ENCODE measurements at regions not wholly inside any gene's neighbourhood (a gene's known extent, or its start where the extent isn't known, plus 50 kb on each side); places are given as distances from the start of the nearest gene placed in this dataset.

GRCh38 chr21:15247613-15248012, 182.8 kb upstream of the NRIP1 start:
- H3K9me3 ChIP-seq (replicated peaks; ENCODE audit: control insufficient read depth, insufficient read depth, low read length), result no peaks in the 10 kb centered on the region
- no peaks in the 10 kb centered on the region for H3K4me1 ChIP-seq (ENCODE audit: control insufficient read depth, insufficient read depth, low read length)
- TF ChIP-seq NR2C2 (IDR thresholded peaks at IDR 0.05; ENCODE audit: borderline replicate concordance, control insufficient read depth, insufficient read length, low read depth) (no peak), SMAD1 (IDR thresholded peaks at IDR 0.05; ENCODE audit: low read depth, partially characterized antibody) (no peak), MEF2A (IDR thresholded peaks at IDR 0.05; ENCODE audit: insufficient read depth, low read depth, low read length) (no peak), KDM1A (IDR thresholded peaks at IDR 0.05; ENCODE audit: borderline replicate concordance) (no peak)
- WGBS (ENCODE audit: insufficient coverage, insufficient replicate concordance, low lambda C conversion rate, missing lambda C conversion rate), result 20% methylated on average over 2 of the region's 2 CpGs
- BruUV-seq (replicated peaks), result no TSS peak
- FAIRE-seq, result no peak
- intact Hi-C loops (cut with micrococcal nuclease; ENCODE audit: unreplicated experiment), result no loop called here
- H3K27me3 ChIP-seq (replicated peaks in 1 of 2; ENCODE audit: control insufficient read depth in 2 of 2, insufficient read depth in 2 of 2, low read length in 1 of 2), result no peaks in the 10 kb centered on the region
- RAD21 ChIA-PET (ENCODE audit: unreplicated experiment), result interaction anchor here (0.7 kb wide), 1 partner anchor 335 kb away, joined by 3 read pairs; no protein-coding TSS in a partner anchor
- H3K27ac ChIP-seq (ENCODE audit: control insufficient read depth, insufficient read depth), result no peak overlapping the region
- SMC1A ChIA-PET (ENCODE audit: uncharacterized antibody, unreplicated experiment), result no interaction called here
- H3K4me2 ChIP-seq (ENCODE audit: control insufficient read depth, insufficient read depth), result no peak overlapping the region
- no peak for ATAC-seq
- no peak overlapping the region for H3K4me3 ChIP-seq
- DNase-seq (ENCODE audit: low read depth, low spot score), result no peak
- no peak overlapping the region for H2AFZ ChIP-seq (ENCODE audit: control insufficient read depth, low read depth, low read length)
- H3K9ac ChIP-seq (ENCODE audit: control insufficient read depth, insufficient read depth, low read length), result no peak overlapping the region
- CTCF ChIA-PET, result no interaction called here
- POLR2A ChIA-PET, result no interaction called here
- H3K79me2 ChIP-seq (ENCODE audit: control insufficient read depth, insufficient read depth, low read length), result no peaks in the 10 kb centered on the region
- in situ Hi-C loops (cut with MboI), result no loop called here
- H3K36me3 ChIP-seq (ENCODE audit: control insufficient read depth in 2 of 2, insufficient read depth in 2 of 2, low read length in 1 of 2), result no peaks in the 10 kb centered on the region
- no peaks in the 10 kb centered on the region for H4K20me1 ChIP-seq (ENCODE audit: control insufficient read depth, insufficient read depth)

- no peak for TF ChIP-seq SMC3 (IDR thresholded peaks at IDR 0.05; ENCODE audit: borderline replicate concordance, low read length)
- TF ChIP-seq SREBF2 (IDR thresholded peaks at IDR 0.05; ENCODE audit: low read length), result no peak
- TF ChIP-seq SIN3A (IDR thresholded peaks at IDR 0.05; ENCODE audit: low read depth, low read length), result no peak
- no peak for TF ChIP-seq CHD1 (IDR thresholded peaks at IDR 0.05; ENCODE audit: low read depth, low read length)
- no peak for TF ChIP-seq BRCA1 (IDR thresholded peaks at IDR 0.05; ENCODE audit: low read depth, low read length)
- no peak for TF ChIP-seq KLF5 (IDR thresholded peaks at IDR 0.05; ENCODE audit: partially characterized antibody)
- TF ChIP-seq TCF12 (IDR thresholded peaks at IDR 0.05; ENCODE audit: low read depth, low read length), result no peak
- TF ChIP-seq EZH2 (IDR thresholded peaks at IDR 0.05; ENCODE audit: borderline replicate concordance, control insufficient read depth, low read depth, low read length), result no peak
- no peak for TF ChIP-seq BCL11A (IDR thresholded peaks at IDR 0.05; ENCODE audit: low read depth, low read length)
- no peak for TF ChIP-seq NFIC (IDR thresholded peaks at IDR 0.05; ENCODE audit: low read depth, low read length)
- no peak for TF ChIP-seq MEF2A (IDR thresholded peaks at IDR 0.05; ENCODE audit: insufficient read depth, low read depth, low read length)
- no peak for TF ChIP-seq ZSCAN29 (IDR thresholded peaks at IDR 0.05)
- TF ChIP-seq CREM (IDR thresholded peaks at IDR 0.05; ENCODE audit: low read depth), result no peak
- in situ Hi-C loops (cut with MboI), result no loop called here
Measured at GRCh38 chr21:15249285-15249993, 184.6 kb upstream of the NRIP1 start.

More at GRCh38 chr21:15249285-15249993, 184.6 kb upstream of the NRIP1 start:
- DNase-seq (ENCODE audit: low read depth, low spot score), result no peak
- no TSS peak for BruUV-seq (replicated peaks)
- POLR2A ChIA-PET, result no interaction called here
- H3K27ac ChIP-seq (ENCODE audit: control insufficient read depth, insufficient read depth), result no peak overlapping the region
- CTCF ChIA-PET, result no interaction called here
- H2AFZ ChIP-seq (ENCODE audit: control insufficient read depth, low read depth, low read length), result no peak overlapping the region
- no peak overlapping the region for H3K4me2 ChIP-seq (ENCODE audit: control insufficient read depth, insufficient read depth)
- H3K4me3 ChIP-seq, result no peak overlapping the region
- H3K4me1 ChIP-seq (ENCODE audit: control insufficient read depth, insufficient read depth, low read length), result no peaks in the 10 kb centered on the region
- no peak for FAIRE-seq
- ATAC-seq, result no peak
- H3K79me2 ChIP-seq (ENCODE audit: control insufficient read depth, insufficient read depth, low read length), result no peaks in the 10 kb centered on the region
- intact Hi-C loops (cut with micrococcal nuclease; ENCODE audit: unreplicated experiment), result no loop called here
- H3K9ac ChIP-seq (ENCODE audit: control insufficient read depth, insufficient read depth, low read length), result no peak overlapping the region
- WGBS (ENCODE audit: insufficient coverage, insufficient replicate concordance, low lambda C conversion rate, missing lambda C conversion rate), result 38% methylated on average over 6 of the region's 6 CpGs
- no peaks in the 10 kb centered on the region for H3K9me3 ChIP-seq (replicated peaks; ENCODE audit: control insufficient read depth, insufficient read depth, low read length)
- H4K20me1 ChIP-seq (ENCODE audit: control insufficient read depth, insufficient read depth), result no peaks in the 10 kb centered on the region
- SMC1A ChIA-PET (ENCODE audit: uncharacterized antibody, unreplicated experiment), result no interaction called here
- H3K27me3 ChIP-seq (replicated peaks in 1 of 2; ENCODE audit: control insufficient read depth in 2 of 2, insufficient read depth in 2 of 2, low read length in 1 of 2), result no peaks in the 10 kb centered on the region; a peak in 1 of 4 replicates
- no peaks in the 10 kb centered on the region for H3K36me3 ChIP-seq (ENCODE audit: control insufficient read depth in 2 of 2, insufficient read depth in 2 of 2, low read length in 1 of 2)
- RAD21 ChIA-PET (ENCODE audit: unreplicated experiment), result no interaction called here
